Liver (tissue), 3 donors: ENCODE measurements at regions not wholly inside any gene's neighbourhood (a gene's known extent, or its start where the extent isn't known, plus 50 kb on each side); places are given as distances from the start of the nearest gene placed in this dataset.

ENCODE experiments used
- CTCF ChIP-seq: fragments of 150-350 bp; IDR thresholded peaks from 2 replicates; pipeline ENCODE4 v1.5.1; 2017; ENCODE audit warnings: improper control_type of control experiment, low read depth, low read length; ENCODE audit not compliant: missing input control
- FOXA2 ChIP-seq: IDR thresholded peaks from 2 replicates; pipeline ENCODE4 v1.6.1; 2016; ENCODE audit warnings: antibody characterized with exemption
- GABPA ChIP-seq, 2 donors: IDR thresholded peaks in 1 of 2; conservative IDR thresholded peaks in 1 of 2; 2 replicates each; pipeline ENCODE4 v1.6.1; 2016; ENCODE audit warnings: antibody characterized with exemption in 2 of 2, mild to moderate bottlenecking in 1 of 2, moderate library complexity in 1 of 2
- HNF4G ChIP-seq: IDR thresholded peaks from 2 replicates; pipeline ENCODE4 v1.6.1; 2016; ENCODE audit warnings: antibody characterized with exemption
- JUND ChIP-seq, 2 donors: IDR thresholded peaks; 2 replicates each; pipeline ENCODE4 v1.6.1; 2016; ENCODE audit warnings: antibody characterized with exemption in 2 of 2
- RAD21 ChIP-seq, 2 donors: IDR thresholded peaks; 2 replicates each; pipeline ENCODE4 v1.6.1; 2016; ENCODE audit warnings: antibody characterized with exemption in 2 of 2, mild to moderate bottlenecking in 2 of 2
- REST ChIP-seq: IDR thresholded peaks from 2 replicates; pipeline ENCODE4 v1.6.1; 2016; ENCODE audit warnings: antibody characterized with exemption, mild to moderate bottlenecking
- RXRA ChIP-seq, 2 donors: IDR thresholded peaks; 2 replicates each; pipeline ENCODE4 v1.6.1; 2017 to 2018; ENCODE audit warnings: antibody characterized with exemption in 2 of 2, mild to moderate bottlenecking in 1 of 2
- SP1 ChIP-seq: IDR thresholded peaks from 2 replicates; pipeline ENCODE4 v1.6.1; 2018; ENCODE audit warnings: antibody characterized with exemption, mild to moderate bottlenecking
- TAF1 ChIP-seq: conservative IDR thresholded peaks from 2 replicates; pipeline ENCODE4 v1.6.1; 2016; ENCODE audit warnings: antibody characterized with exemption, mild to moderate bottlenecking
- YY1 ChIP-seq: IDR thresholded peaks from 2 replicates; pipeline ENCODE4 v1.6.1; 2016; ENCODE audit warnings: antibody characterized with exemption, mild to moderate bottlenecking
- donor health status: healthy.
- donor health status: healthy.

GRCh38 chr2:12333293-12333692 is 383.4 kb upstream of the TRIB2 start:
- no peak for TF ChIP-seq CTCF
- TF ChIP-seq YY1, result no peak
- no peak for TF ChIP-seq FOXA2
- no peak for TF ChIP-seq SP1
- no peak for TF ChIP-seq REST
- TF ChIP-seq HNF4G, result no peak
- no peak for TF ChIP-seq TAF1
- TF ChIP-seq RAD21 (IDR thresholded peaks at IDR 0.05), result no peak
- no peak for TF ChIP-seq GABPA (IDR thresholded peaks at IDR 0.05 in 1 of 2, conservative IDR thresholded peaks at IDR 0.05 in 1 of 2)
- TF ChIP-seq JUND (IDR thresholded peaks at IDR 0.05), result no peak
- TF ChIP-seq RXRA (IDR thresholded peaks at IDR 0.05), result no peak
